Mesothelial cell of epicardium (in vitro differentiated cells): ENCODE measurements at regions not wholly inside any gene's neighbourhood (a gene's known extent, or its start where the extent isn't known, plus 50 kb on each side); places are given as distances from the start of the nearest gene placed in this dataset.

ENCODE experiments used
- DNase-seq, 2 experiments: peaks; one replicate each; pipeline ENCODE4 v3.0.0; 2021; ENCODE audit warnings: low spot score in 2 of 2; ENCODE audit not compliant: unreplicated experiment in 2 of 2
- H3K27ac Mint-ChIP-seq: 2 replicates; pipeline ENCODE4 v1.8.0; 2021; ENCODE audit warnings: mixed read lengths
- H3K27me3 Mint-ChIP-seq: 2 replicates; pipeline ENCODE4 v1.8.0; 2021; ENCODE audit warnings: low read depth, mixed read lengths
- H3K36me3 Mint-ChIP-seq: 2 replicates; pipeline ENCODE4 v1.8.0; 2021; ENCODE audit warnings: mixed read lengths
- H3K4me1 Mint-ChIP-seq: 2 replicates; pipeline ENCODE4 v1.8.0; 2021; ENCODE audit warnings: mixed read lengths
- H3K4me3 Mint-ChIP-seq: 2 replicates; pipeline ENCODE4 v1.8.0; 2021; ENCODE audit warnings: mild to moderate bottlenecking, moderate library complexity, mixed read lengths
- H3K9me3 Mint-ChIP-seq: 2 replicates; pipeline ENCODE4 v1.8.0; 2021; ENCODE audit warnings: mixed read lengths
- TF ChIP-seq, protein P1 (sequence below): fragments of 200-600 bp; sonication (generic); IDR thresholded peaks from one replicate; pipeline ENCODE4 v1.5.0; 2021; ENCODE audit warnings: antibody characterized with exemption; ENCODE audit not compliant: unreplicated experiment

DNA sequence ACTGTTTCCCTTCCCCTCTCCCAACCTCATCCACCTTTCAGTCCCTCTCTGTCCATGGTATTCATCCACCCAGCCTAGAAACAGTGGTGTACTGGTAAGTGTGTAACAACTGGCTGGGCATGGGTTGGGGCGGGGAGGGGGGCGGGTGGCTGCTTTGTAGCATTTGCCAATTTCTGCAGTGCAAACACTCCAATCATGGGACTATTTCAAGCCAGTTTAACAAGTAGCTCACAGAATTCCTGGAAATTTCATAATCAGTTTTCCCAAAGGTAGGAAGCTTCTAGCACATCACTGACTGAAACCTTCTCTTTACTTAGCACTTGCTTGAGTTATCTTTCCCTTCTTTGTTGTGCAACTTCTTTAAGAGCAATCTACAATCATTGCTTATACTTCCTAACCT is 100.8 kb upstream of the WASF3 start:
- DNase-seq = no peak
- Mint-ChIP-seq H3K4me1 (no peaks in the 10 kb centered on the region), H3K27ac (no peak overlapping the region), H3K36me3 (no peaks in the 10 kb centered on the region), H3K27me3 (peaks cover 33% of the 10 kb centered on the region), H3K4me3 (no peak overlapping the region), H3K9me3 (peaks cover 2% of the 10 kb centered on the region)
- TF ChIP-seq, protein P1, sequence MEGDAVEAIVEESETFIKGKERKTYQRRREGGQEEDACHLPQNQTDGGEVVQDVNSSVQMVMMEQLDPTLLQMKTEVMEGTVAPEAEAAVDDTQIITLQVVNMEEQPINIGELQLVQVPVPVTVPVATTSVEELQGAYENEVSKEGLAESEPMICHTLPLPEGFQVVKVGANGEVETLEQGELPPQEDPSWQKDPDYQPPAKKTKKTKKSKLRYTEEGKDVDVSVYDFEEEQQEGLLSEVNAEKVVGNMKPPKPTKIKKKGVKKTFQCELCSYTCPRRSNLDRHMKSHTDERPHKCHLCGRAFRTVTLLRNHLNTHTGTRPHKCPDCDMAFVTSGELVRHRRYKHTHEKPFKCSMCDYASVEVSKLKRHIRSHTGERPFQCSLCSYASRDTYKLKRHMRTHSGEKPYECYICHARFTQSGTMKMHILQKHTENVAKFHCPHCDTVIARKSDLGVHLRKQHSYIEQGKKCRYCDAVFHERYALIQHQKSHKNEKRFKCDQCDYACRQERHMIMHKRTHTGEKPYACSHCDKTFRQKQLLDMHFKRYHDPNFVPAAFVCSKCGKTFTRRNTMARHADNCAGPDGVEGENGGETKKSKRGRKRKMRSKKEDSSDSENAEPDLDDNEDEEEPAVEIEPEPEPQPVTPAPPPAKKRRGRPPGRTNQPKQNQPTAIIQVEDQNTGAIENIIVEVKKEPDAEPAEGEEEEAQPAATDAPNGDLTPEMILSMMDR = no peak

DNA sequence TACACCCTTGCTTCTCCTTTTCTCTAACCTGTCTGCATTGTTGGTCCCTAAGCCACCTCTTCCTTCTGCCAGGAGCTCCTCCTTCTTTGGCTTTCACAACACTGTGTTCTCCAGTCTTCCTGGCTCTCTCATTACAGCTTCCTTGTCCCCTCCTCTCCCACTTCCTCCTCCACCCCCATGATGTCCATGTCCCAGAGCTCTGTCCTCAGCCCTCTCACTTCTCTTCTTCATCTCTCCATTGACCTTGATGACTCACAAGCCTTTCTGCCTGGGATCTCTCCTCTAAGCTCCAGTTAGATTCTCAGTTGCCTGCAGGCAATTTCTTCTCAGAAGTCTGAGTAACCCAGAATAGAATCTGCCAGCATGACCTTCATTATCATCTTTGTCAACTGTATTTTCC is 100.3 kb upstream of the WASF3 start:
- Mint-ChIP-seq H3K9me3 (no peaks in the 10 kb centered on the region), H3K4me3 (no peak overlapping the region), H3K27me3 (peaks cover 35% of the 10 kb centered on the region), H3K36me3 (no peaks in the 10 kb centered on the region), H3K4me1 (no peaks in the 10 kb centered on the region), H3K27ac (no peak overlapping the region)
- no peak for DNase-seq
- TF ChIP-seq, protein P1 = no peak

DNA sequence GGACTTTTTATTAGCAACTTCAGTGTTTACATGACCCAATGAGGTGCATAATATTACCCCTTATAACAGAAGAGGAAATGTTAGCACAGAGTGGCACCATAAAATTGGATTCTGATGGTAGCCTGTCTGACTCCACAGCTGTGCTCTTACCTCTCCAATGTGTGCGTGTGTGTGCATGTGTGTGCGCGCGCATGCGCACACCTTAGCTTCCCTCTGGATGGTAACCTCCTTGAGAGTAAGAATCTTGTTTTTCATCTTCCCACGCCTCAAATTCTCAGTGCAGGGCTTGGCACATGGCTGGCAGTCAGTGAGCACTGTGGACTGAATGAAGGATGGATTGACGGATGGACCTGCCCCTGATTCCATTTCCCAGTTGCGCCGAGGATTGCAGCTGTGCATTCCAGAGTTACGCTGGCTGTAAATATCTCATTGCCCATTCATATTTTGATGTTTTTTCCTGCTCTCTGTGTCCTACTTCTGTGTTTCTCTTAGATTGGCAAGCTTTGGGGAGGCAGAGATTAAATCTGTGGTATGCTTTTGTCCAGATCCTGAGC is 99.2 kb upstream of the WASF3 start:
- DNase-seq = no peak
- H3K27me3 Mint-ChIP-seq = peaks cover 34% of the 10 kb centered on the region
- no peaks in the 10 kb centered on the region for H3K9me3 Mint-ChIP-seq
- H3K36me3 Mint-ChIP-seq = no peaks in the 10 kb centered on the region
- H3K4me3 Mint-ChIP-seq = no peak overlapping the region
- no peak overlapping the region for H3K27ac Mint-ChIP-seq
- no peaks in the 10 kb centered on the region for H3K4me1 Mint-ChIP-seq
- TF ChIP-seq, protein P1 = no peak

DNA sequence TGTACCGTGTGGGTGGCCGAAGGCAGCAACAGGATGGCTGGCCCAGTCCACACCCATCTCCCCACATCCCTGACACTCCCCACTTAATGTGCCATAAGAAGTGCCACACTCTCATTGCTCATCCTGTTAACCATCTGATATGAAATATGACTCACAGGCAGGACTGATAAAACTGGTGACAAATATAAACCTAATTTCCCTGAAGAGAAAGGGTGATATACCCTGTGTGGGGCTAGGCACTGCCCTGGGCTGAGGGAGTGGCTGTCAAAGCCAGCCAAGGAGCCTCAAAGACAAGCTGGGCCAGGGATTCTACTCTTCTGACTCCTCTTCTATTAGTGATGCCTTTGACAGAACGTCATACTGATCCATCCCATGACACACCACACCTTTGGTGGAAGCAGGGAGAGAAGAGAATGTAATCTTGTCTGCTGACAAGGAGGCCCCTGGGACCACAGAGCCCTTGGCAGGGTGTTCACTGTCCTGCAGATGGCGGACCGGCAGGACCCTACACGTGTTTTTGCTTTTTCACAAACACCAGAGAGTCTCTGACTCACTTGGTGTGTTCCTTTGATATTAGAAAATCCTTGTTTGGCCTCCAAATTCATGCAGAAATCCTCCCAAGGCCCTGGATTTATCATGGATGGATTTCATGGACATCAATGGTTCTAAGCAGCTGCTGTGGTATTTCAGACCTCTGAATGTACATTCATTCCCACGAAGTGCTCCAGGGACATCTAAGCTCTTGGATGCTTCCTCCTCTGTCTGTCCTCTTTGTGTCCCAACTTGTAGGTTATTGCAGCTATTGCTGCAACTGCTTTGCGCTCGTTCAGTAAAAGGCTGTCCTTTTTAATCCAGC is 98.0 kb upstream of the WASF3 start:
- no peak overlapping the region for H3K27ac Mint-ChIP-seq
- no peak for DNase-seq
- no peak overlapping the region for H3K4me3 Mint-ChIP-seq
- H3K36me3 Mint-ChIP-seq = no peaks in the 10 kb centered on the region
- TF ChIP-seq, protein P1 = no peak
- H3K4me1 Mint-ChIP-seq = no peaks in the 10 kb centered on the region
- H3K27me3 Mint-ChIP-seq = peaks cover 27% of the 10 kb centered on the region
- H3K9me3 Mint-ChIP-seq = no peaks in the 10 kb centered on the region

DNA sequence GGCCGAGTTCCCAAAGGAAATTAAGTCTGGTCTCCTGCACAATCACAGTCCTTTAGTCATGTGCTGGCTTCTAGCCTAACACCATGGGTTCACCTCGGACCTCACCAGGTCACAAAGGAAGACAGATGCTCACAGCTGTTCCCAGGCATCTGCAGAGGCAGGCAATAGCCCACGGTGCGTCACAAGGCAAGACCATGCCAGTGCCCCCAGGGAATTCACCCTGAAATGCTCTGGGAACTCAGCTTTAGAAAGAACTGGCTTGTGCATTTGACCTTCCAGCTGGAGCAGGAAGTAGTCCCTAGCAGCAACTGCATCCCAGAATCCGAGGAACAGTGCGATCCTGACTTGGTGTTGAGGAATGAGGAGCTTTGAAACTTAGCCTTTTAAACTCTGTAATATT is 96.8 kb upstream of the WASF3 start:
- no peaks in the 10 kb centered on the region for H3K9me3 Mint-ChIP-seq
- H3K4me3 Mint-ChIP-seq = no peak overlapping the region
- TF ChIP-seq, protein P1 = no peak
- DNase-seq = no peak
- no peaks in the 10 kb centered on the region for H3K4me1 Mint-ChIP-seq
- no peak overlapping the region for H3K27ac Mint-ChIP-seq
- H3K36me3 Mint-ChIP-seq = no peaks in the 10 kb centered on the region
- H3K27me3 Mint-ChIP-seq = peaks cover 20% of the 10 kb centered on the region
